ENCODE measurements at regions not wholly inside any gene's neighbourhood (a gene's known extent, or its start where the extent isn't known, plus 50 kb on each side); places are given as distances from the start of the nearest gene placed in this dataset.

DNA sequence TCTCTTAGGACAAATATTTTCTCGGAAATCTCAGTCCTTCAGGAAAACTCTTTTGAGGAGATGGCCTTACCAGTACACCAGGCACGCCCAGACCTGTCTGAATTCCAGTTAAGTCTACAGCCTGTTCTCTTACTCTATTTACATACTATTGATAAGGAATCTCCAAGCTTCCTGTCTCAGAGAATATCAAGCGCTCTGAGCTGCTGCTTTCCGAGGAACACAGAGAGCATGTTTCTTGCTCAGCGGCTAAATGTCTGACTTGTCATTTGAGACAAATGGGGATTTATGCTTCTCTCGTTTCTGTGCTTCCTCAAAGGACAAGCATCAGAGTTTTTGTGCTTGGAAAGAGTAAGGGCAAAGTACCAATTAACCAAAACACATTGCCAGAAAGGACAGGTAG lies 112.4 kb upstream of the CCDC54 start:
- DNase-seq (ENCODE audit: low read depth in 1 of 2, low spot score in 1 of 2) = no peak
- Histone ChIP-seq H3K27me3 (ENCODE audit: insufficient read depth, poor library complexity, severe bottlenecking) (peaks cover 3% of the 10 kb centered on the region), H3K27ac (replicated peaks) (no peak overlapping the region), H3K4me3 (replicated peaks; ENCODE audit: insufficient read depth, low read length) (no peak overlapping the region)
- TF ChIP-seq SPI1 (IDR thresholded peaks at IDR 0.05; ENCODE audit: borderline replicate concordance, low read depth) (no peak), POLR2AphosphoS5 (IDR thresholded peaks at IDR 0.05; ENCODE audit: low read depth) (no peak), GABPA (IDR thresholded peaks at IDR 0.05; ENCODE audit: low read depth) (no peak)

DNA sequence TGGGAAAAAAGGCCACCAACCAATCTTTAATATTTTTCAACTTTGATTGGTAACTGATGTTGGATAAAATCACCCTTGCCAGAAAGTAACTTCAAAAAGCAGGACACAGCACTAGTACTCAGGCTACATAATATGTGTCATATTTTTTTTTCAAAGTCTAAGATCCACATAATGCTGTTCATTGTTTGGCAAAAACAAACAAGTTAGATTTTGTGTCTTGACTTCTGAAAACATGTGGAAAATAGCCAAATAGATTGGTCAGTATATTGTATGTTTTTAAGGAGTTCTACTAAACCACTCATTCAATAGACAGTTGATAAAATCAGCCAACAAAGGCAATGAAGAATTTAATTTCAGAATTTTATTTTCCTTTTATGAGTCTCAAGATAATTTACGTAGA lies 111.7 kb upstream of the CCDC54 start:
- Histone ChIP-seq H3K27me3 (ENCODE audit: insufficient read depth, poor library complexity, severe bottlenecking) (peaks cover 3% of the 10 kb centered on the region), H3K27ac (replicated peaks) (no peak overlapping the region)
- TF ChIP-seq GABPA (IDR thresholded peaks at IDR 0.05; ENCODE audit: low read depth) (no peak), POLR2AphosphoS5 (IDR thresholded peaks at IDR 0.05; ENCODE audit: low read depth) (no peak), SPI1 (IDR thresholded peaks at IDR 0.05; ENCODE audit: borderline replicate concordance, low read depth) (no peak)
- TF ChIP-seq, protein P1, sequence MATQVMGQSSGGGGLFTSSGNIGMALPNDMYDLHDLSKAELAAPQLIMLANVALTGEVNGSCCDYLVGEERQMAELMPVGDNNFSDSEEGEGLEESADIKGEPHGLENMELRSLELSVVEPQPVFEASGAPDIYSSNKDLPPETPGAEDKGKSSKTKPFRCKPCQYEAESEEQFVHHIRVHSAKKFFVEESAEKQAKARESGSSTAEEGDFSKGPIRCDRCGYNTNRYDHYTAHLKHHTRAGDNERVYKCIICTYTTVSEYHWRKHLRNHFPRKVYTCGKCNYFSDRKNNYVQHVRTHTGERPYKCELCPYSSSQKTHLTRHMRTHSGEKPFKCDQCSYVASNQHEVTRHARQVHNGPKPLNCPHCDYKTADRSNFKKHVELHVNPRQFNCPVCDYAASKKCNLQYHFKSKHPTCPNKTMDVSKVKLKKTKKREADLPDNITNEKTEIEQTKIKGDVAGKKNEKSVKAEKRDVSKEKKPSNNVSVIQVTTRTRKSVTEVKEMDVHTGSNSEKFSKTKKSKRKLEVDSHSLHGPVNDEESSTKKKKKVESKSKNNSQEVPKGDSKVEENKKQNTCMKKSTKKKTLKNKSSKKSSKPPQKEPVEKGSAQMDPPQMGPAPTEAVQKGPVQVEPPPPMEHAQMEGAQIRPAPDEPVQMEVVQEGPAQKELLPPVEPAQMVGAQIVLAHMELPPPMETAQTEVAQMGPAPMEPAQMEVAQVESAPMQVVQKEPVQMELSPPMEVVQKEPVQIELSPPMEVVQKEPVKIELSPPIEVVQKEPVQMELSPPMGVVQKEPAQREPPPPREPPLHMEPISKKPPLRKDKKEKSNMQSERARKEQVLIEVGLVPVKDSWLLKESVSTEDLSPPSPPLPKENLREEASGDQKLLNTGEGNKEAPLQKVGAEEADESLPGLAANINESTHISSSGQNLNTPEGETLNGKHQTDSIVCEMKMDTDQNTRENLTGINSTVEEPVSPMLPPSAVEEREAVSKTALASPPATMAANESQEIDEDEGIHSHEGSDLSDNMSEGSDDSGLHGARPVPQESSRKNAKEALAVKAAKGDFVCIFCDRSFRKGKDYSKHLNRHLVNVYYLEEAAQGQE (IDR thresholded peaks at IDR 0.05; ENCODE audit: insufficient replicate concordance, low read depth) = no peak
- TF ChIP-seq, protein P2, sequence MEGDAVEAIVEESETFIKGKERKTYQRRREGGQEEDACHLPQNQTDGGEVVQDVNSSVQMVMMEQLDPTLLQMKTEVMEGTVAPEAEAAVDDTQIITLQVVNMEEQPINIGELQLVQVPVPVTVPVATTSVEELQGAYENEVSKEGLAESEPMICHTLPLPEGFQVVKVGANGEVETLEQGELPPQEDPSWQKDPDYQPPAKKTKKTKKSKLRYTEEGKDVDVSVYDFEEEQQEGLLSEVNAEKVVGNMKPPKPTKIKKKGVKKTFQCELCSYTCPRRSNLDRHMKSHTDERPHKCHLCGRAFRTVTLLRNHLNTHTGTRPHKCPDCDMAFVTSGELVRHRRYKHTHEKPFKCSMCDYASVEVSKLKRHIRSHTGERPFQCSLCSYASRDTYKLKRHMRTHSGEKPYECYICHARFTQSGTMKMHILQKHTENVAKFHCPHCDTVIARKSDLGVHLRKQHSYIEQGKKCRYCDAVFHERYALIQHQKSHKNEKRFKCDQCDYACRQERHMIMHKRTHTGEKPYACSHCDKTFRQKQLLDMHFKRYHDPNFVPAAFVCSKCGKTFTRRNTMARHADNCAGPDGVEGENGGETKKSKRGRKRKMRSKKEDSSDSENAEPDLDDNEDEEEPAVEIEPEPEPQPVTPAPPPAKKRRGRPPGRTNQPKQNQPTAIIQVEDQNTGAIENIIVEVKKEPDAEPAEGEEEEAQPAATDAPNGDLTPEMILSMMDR (IDR thresholded peaks at IDR 0.05; ENCODE audit: insufficient read depth, low read length) = no peak

DNA sequence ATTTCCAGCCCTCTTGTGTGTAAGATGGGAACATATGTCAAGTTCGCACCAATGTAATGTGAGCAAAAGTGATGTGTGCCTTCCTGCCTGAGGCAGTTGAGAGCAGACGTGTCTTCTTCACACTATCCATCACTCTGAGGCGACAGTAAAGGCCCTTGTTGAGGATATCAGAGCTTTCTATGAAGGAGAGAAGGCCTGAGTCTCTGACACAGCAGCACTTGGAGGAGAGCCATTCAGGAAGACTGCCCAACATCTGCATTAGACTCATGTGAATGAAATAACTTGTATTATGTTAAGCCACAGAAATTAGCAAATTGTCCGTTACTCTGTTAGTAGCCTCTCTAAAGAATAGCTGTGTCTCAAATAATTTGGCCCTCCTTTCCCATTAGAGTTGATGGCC lies 108.8 kb upstream of the CCDC54 start:
- TF ChIP-seq, protein P2 (IDR thresholded peaks at IDR 0.05; ENCODE audit: insufficient read depth, low read length) = no peak
- TF ChIP-seq POLR2AphosphoS5 (IDR thresholded peaks at IDR 0.05; ENCODE audit: low read depth) (no peak), SPI1 (IDR thresholded peaks at IDR 0.05; ENCODE audit: borderline replicate concordance, low read depth) (no peak)
- DNase-seq (ENCODE audit: low read depth in 1 of 2, low spot score in 1 of 2) = no peak
- Histone ChIP-seq H3K4me3 (replicated peaks; ENCODE audit: insufficient read depth, low read length) (no peak overlapping the region), H3K27ac (replicated peaks) (no peak overlapping the region), H3K27me3 (ENCODE audit: insufficient read depth, poor library complexity, severe bottlenecking) (no peaks in the 10 kb centered on the region)

More for the DNA sequence above, 111.7 kb upstream of the CCDC54 start:
- no peak overlapping the region for H3K4me3 ChIP-seq (replicated peaks; ENCODE audit: insufficient read depth, low read length)
- no peak for DNase-seq (ENCODE audit: low read depth in 1 of 2, low spot score in 1 of 2)

DNA sequence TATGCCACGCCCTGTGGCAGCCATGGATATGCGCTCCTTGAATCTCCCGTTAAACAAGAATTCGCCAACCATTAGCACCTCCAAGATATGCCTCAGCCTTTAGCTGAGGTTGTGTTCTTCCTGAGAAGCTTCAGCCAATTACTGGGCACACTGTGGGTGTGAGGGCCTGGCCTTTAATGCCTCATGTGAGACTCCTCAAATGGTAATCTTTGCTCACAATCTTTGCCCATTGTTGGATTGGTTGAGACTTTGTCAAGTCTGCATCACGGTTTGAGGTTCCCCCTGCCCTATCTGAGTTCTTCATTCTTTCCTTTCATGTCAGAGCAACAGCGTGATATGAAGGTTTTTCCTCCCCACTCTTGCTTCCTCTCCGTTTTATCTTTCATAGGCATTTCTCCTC lies 108.1 kb upstream of the CCDC54 start:
- no peak for DNase-seq (ENCODE audit: low read depth in 1 of 2, low spot score in 1 of 2)
- TF ChIP-seq, protein P1 (IDR thresholded peaks at IDR 0.05; ENCODE audit: insufficient replicate concordance, low read depth) = no peak
- no peak for TF ChIP-seq SPI1 (IDR thresholded peaks at IDR 0.05; ENCODE audit: borderline replicate concordance, low read depth)
- no peak for TF ChIP-seq GABPA (IDR thresholded peaks at IDR 0.05; ENCODE audit: low read depth)
- TF ChIP-seq, protein P2 (IDR thresholded peaks at IDR 0.05; ENCODE audit: insufficient read depth, low read length) = no peak
- TF ChIP-seq POLR2AphosphoS5 (IDR thresholded peaks at IDR 0.05; ENCODE audit: low read depth) = no peak
- Histone ChIP-seq H3K27ac (replicated peaks) (no peak overlapping the region), H3K27me3 (ENCODE audit: insufficient read depth, poor library complexity, severe bottlenecking) (no peaks in the 10 kb centered on the region), H3K4me3 (replicated peaks; ENCODE audit: insufficient read depth, low read length) (no peak overlapping the region)

Measured in HL-60 (cell line).